Neural progenitor cell (in vitro differentiated cells): ENCODE measurements at regions not wholly inside any gene's neighbourhood (a gene's known extent, or its start where the extent isn't known, plus 50 kb on each side); places are given as distances from the start of the nearest gene placed in this dataset.

Source experiments
- DNase-seq: peaks from one replicate; pipeline ENCODE4 v3.0.0-alpha.2; 2016; ENCODE audit warnings: low spot score
- H2AFZ ChIP-seq: fragments of 200-600 bp; sonication (generic); replicated peaks from 2 replicates; pipeline ENCODE4 v1.6.1; 2016; ENCODE audit warnings: antibody characterized with exemption
- H3F3A ChIP-seq: fragments of 200-600 bp; sonication (generic); 2 replicates; pipeline ENCODE4 v1.6.1; 2016; ENCODE audit warnings: antibody characterized with exemption, low read depth
- H3K27ac ChIP-seq: fragments of 200-600 bp; sonication (generic); 2 replicates; pipeline ENCODE4 v1.5.1; 2016; ENCODE audit warnings: mild to moderate bottlenecking
- H3K27me3 ChIP-seq: fragments of 200-600 bp; sonication (generic); 2 replicates; pipeline ENCODE4 v1.6.1; 2016; ENCODE audit warnings: mild to moderate bottlenecking, moderate library complexity
- H3K36me3 ChIP-seq: fragments of 200-600 bp; sonication (generic); 2 replicates; pipeline ENCODE4 v1.5.1; 2016
- H3K4me1 ChIP-seq: fragments of 200-600 bp; sonication (generic); 2 replicates; pipeline ENCODE4 v1.6.1; 2016; ENCODE audit warnings: mixed run types
- H3K4me2 ChIP-seq: fragments of 200-600 bp; sonication (generic); 2 replicates; pipeline ENCODE4 v1.6.1; 2016
- H3K4me3 ChIP-seq: fragments of 200-600 bp; sonication (generic); 2 replicates; pipeline ENCODE4 v1.5.1; 2016
- H3K79me2 ChIP-seq: fragments of 200-600 bp; sonication (generic); 2 replicates; pipeline ENCODE4 v1.6.1; 2016; ENCODE audit warnings: low read depth
- H3K9ac ChIP-seq: fragments of 200-600 bp; sonication (generic); 2 replicates; pipeline ENCODE4 v1.6.1; 2016
- H3K9me3 ChIP-seq: fragments of 200-600 bp; sonication (generic); 2 replicates; pipeline ENCODE4 v1.5.1; 2016; ENCODE audit warnings: low read depth
- H4K20me1 ChIP-seq: fragments of 200-600 bp; sonication (generic); 2 replicates; pipeline ENCODE4 v1.6.1; 2016; ENCODE audit warnings: low read depth
- H3K27ac Mint-ChIP-seq: 3 replicates; pipeline ENCODE4 v1.8.0; 2021; ENCODE audit warnings: mixed read lengths
- H3K27me3 Mint-ChIP-seq: 2 replicates; pipeline ENCODE4 v1.8.0; 2022; ENCODE audit warnings: low read depth, mild to moderate bottlenecking, inconsistent platforms, moderate library complexity, mixed read lengths; ENCODE audit not compliant: insufficient read depth
- H3K36me3 Mint-ChIP-seq: 3 replicates; pipeline ENCODE4 v1.8.0; 2021; ENCODE audit warnings: mixed read lengths
- H3K4me1 Mint-ChIP-seq: 3 replicates; pipeline ENCODE4 v1.8.0; 2021; ENCODE audit warnings: mixed read lengths
- H3K4me3 Mint-ChIP-seq: 3 replicates; pipeline ENCODE4 v1.8.0; 2021; ENCODE audit warnings: mild to moderate bottlenecking, moderate library complexity, mixed read lengths
- H3K9me3 Mint-ChIP-seq: 3 replicates; pipeline ENCODE4 v1.8.0; 2020; ENCODE audit warnings: mixed read lengths
- EZH2 ChIP-seq: fragments of 200-600 bp; sonication (generic); IDR thresholded peaks from 2 replicates; pipeline ENCODE4 v1.6.1; 2017; ENCODE audit warnings: antibody characterized with exemption, mild to moderate bottlenecking, moderate library complexity
- EZH2phosphoT487 ChIP-seq: fragments of 200-600 bp; sonication (generic); IDR thresholded peaks from 2 replicates; pipeline ENCODE4 v1.6.1; 2017; ENCODE audit warnings: antibody characterized with exemption
- TF ChIP-seq, protein P1 (sequence below): fragments of 200-600 bp; sonication (generic); IDR thresholded peaks from 2 replicates; pipeline ENCODE4 v1.5.1; 2017; ENCODE audit warnings: antibody characterized with exemption, mild to moderate bottlenecking

- Histone ChIP-seq H3K4me3 (no peak overlapping the region), H3K27me3 (no peaks in the 10 kb centered on the region), H3K4me2 (no peak overlapping the region), H3K27ac (no peak overlapping the region), H3K79me2 (no peaks in the 10 kb centered on the region), H2AFZ (no peak overlapping the region), H3K9ac (no peak overlapping the region), H3K4me1 (peaks cover 21% of the 10 kb centered on the region), H3K36me3 (no peaks in the 10 kb centered on the region), H4K20me1 (no peaks in the 10 kb centered on the region), H3F3A (no peaks in the 10 kb centered on the region), H3K9me3 (no peaks in the 10 kb centered on the region)
- Mint-ChIP-seq H3K9me3 (peaks cover 2% of the 10 kb centered on the region), H3K4me3 (no peak overlapping the region), H3K4me1 (peaks cover 40% of the 10 kb centered on the region), H3K27me3 (peaks cover 23% of the 10 kb centered on the region), H3K27ac (no peak overlapping the region), H3K36me3 (no peaks in the 10 kb centered on the region)
- DNase-seq = no peak
- TF ChIP-seq EZH2 = no peak
These were observed 64.3 kb upstream of the GGTA1 start for GRCh38 chr9:121563881-121564460.

DNA sequence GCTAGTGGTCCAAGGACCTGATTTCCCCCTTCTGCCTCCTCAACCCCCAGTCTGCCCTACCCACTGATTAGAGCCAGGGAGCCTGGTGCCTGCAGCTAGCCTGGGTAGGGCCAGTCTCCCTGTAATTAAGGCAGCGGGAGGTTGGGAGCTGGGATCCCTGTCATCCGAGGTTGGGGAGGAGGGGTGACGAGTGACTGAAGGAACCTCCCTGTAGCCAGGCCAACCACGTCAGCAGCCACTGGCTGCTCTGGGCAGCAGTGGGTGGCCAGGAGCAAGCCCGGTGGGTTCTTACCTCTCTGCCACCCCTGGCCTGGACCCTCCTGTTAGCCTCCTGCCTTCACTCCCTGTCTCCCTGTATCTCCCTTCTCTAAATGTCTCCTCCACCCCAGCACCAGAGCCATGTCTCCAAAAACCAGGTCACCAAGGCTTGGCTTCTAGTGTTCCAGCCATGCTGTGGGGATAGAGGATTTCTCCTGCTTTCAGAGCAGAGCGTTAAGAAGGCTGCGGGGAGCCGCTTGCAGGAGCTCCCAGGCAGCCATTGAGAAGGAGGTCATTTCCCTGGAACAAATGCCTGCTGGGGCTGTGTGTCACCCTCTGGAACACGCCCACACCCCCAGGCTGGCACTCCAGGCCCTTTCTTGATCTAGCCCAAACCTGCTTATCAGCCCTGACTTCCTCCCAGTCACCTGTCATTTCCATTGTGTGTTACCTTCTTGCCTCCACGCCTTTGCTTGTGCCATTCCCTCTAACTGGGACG, 65.0 kb upstream of the GGTA1 start:
- H3K27me3 ChIP-seq = no peaks in the 10 kb centered on the region
- no peak overlapping the region for H3K27ac ChIP-seq
- peaks cover 21% of the 10 kb centered on the region for H3K4me1 ChIP-seq
- H3K4me1 Mint-ChIP-seq = peaks cover 46% of the 10 kb centered on the region
- peaks cover 2% of the 10 kb centered on the region for H3K9me3 Mint-ChIP-seq
- H3K4me2 ChIP-seq = no peak overlapping the region
- no peak overlapping the region for H3K4me3 ChIP-seq
- no peak overlapping the region for H3K9ac ChIP-seq
- H3F3A ChIP-seq = no peaks in the 10 kb centered on the region
- H4K20me1 ChIP-seq = no peaks in the 10 kb centered on the region
- H3K36me3 Mint-ChIP-seq = no peaks in the 10 kb centered on the region
- H3K9me3 ChIP-seq = no peaks in the 10 kb centered on the region
- peaks cover 20% of the 10 kb centered on the region for H3K27me3 Mint-ChIP-seq
- H3K36me3 ChIP-seq = no peaks in the 10 kb centered on the region
- TF ChIP-seq, protein P1, sequence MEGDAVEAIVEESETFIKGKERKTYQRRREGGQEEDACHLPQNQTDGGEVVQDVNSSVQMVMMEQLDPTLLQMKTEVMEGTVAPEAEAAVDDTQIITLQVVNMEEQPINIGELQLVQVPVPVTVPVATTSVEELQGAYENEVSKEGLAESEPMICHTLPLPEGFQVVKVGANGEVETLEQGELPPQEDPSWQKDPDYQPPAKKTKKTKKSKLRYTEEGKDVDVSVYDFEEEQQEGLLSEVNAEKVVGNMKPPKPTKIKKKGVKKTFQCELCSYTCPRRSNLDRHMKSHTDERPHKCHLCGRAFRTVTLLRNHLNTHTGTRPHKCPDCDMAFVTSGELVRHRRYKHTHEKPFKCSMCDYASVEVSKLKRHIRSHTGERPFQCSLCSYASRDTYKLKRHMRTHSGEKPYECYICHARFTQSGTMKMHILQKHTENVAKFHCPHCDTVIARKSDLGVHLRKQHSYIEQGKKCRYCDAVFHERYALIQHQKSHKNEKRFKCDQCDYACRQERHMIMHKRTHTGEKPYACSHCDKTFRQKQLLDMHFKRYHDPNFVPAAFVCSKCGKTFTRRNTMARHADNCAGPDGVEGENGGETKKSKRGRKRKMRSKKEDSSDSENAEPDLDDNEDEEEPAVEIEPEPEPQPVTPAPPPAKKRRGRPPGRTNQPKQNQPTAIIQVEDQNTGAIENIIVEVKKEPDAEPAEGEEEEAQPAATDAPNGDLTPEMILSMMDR = no peak
- TF ChIP-seq EZH2 (no peak), EZH2phosphoT487 (no peak)
- no peak overlapping the region for H2AFZ ChIP-seq
- H3K4me3 Mint-ChIP-seq = no peak overlapping the region
- peak overlapping the region; percentile 57 for H3K27ac Mint-ChIP-seq
- no peak for DNase-seq
- no peaks in the 10 kb centered on the region for H3K79me2 ChIP-seq

- peak overlapping the region; percentile 70 for H2AFZ ChIP-seq
- no peak overlapping the region for H3K9ac ChIP-seq
- H3K79me2 ChIP-seq = no peaks in the 10 kb centered on the region
- H3K4me1 ChIP-seq = peaks cover 21% of the 10 kb centered on the region
- peaks cover 22% of the 10 kb centered on the region for H3K27me3 Mint-ChIP-seq
- no peaks in the 10 kb centered on the region for H3K36me3 ChIP-seq
- H3K9me3 Mint-ChIP-seq = peaks cover 2% of the 10 kb centered on the region
- no peaks in the 10 kb centered on the region for H4K20me1 ChIP-seq
- no peak for DNase-seq
- H3K4me2 ChIP-seq = peak overlapping the region; percentile 15
- H3K27ac Mint-ChIP-seq = peak overlapping the region; percentile 93
- H3K9me3 ChIP-seq = no peaks in the 10 kb centered on the region
- no peak overlapping the region for H3K27ac ChIP-seq
- no peak for TF ChIP-seq EZH2phosphoT487
- TF ChIP-seq EZH2 = no peak
- TF ChIP-seq, protein P1 = no peak
- H3K4me3 Mint-ChIP-seq = peak overlapping the region; percentile 65
- no peaks in the 10 kb centered on the region for H3F3A ChIP-seq
- H3K4me3 ChIP-seq = no peak overlapping the region
- H3K4me1 Mint-ChIP-seq = peaks cover 54% of the 10 kb centered on the region
- H3K36me3 Mint-ChIP-seq = no peaks in the 10 kb centered on the region
- H3K27me3 ChIP-seq = no peaks in the 10 kb centered on the region
These were observed 67.1 kb upstream of the GGTA1 start for GRCh38 chr9:121566481-121567465.
